Hematopoietic multipotent progenitor cell treated with erythropoietin and hydrocortisone succinate and interleukin-3 and kit ligand, for 8 days (in vitro differentiated cells): ENCODE measurements at regions not wholly inside any gene's neighbourhood (a gene's known extent, or its start where the extent isn't known, plus 50 kb on each side); places are given as distances from the start of the nearest gene placed in this dataset.
"Not testable (repeated sequence)": the region's sequence is repeated elsewhere in the genome, so short reads cannot be mapped to it uniquely, and the experiment has no call there.

ENCODE experiments used
- DNase-seq: peaks from one replicate; pipeline ENCODE4 v3.0.0-alpha.2; 2015

DNA sequence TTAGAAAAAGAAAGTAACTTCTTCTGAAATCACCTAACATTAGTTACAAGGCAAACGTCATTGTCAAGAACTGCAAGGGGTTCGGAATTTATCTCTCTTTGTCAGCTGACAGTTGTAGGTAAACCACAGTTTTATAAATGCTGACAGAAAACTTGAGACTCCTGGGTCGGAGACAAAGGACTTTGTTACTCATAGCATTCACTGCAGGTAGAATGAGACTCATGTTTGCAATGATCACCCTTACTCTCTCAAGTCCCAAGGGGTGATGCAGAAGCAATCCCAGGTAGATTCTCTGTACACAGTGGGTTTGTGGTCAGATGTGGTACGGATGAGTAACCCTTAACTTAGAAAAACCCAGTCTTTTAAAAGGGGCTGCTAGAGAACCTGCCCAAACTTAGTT, 757.8 kb downstream of the TRIB2 start:
- no peak for DNase-seq

- no peak for DNase-seq
Observed at GRCh38 chr2:13480057-13480456, 763.3 kb downstream of the TRIB2 start.

GRCh38 chr2:13481201-13481600, 764.5 kb downstream of the TRIB2 start:
- no peak for DNase-seq

- DNase-seq: no peak
Observed at GRCh38 chr2:13485256-13485655, 768.5 kb downstream of the TRIB2 start.

DNA sequence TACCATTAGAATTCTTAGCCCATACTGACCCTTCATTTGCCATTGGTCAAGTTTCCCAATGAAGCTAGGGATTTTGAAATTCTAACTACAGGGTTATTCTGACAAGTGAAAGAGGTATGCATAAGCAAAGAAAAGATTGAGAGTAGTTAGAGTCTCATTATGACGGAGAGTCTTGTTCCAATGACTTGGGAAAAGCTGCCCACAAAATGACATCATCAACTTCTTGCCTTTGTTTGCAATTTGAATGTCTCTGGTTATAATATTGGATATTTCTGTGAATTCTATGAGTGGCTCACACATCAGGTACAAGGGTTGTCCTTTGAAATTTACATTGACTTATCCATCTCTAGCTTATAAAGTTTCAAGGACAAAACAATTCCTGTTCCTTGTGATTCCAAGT, 772.2 kb downstream of the TRIB2 start:
- DNase-seq: no peak

DNA sequence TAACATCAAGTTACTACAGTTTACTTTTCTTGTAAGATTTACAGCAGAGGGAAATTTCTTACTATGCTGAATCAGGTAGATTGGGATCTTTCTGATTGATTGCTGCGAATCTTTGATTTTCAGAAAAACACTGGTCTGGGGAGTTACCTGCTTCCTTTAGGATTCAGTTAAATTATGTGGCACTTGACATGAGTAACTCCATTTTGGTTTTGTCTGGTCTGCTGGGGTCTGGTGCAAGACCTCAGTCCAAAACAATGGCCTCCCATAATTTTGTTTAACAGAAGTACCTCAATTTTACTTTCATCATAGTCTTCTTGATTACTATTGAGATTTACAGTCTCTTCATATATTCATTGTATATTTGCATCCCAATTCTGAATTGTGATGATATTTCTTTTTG, 775.5 kb downstream of the TRIB2 start:
- DNase-seq: no peak

- DNase-seq: no peak
Observed at GRCh38 chr2:13495051-13495450, 778.3 kb downstream of the TRIB2 start.

GRCh38 chr2:13504808-13505207, 788.1 kb downstream of the TRIB2 start:
- no peak for DNase-seq

DNA sequence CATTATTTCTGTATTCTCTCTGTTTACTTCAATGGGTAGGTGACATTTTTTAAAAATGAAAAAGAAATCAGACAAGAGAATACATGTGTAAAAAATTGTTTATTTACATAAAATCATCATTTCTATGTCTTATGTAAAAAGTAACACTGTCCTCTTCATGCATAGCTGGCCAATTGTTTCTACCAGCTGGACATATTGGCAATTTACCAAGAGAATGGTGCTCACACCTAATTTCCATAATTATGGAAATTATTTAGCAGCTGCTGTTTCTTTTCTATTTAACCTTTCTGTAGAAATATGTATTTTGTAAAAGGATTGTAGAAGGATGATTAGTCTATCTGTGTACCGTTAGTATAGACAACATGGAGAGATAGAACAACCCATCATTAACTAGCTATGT, 791.9 kb downstream of the TRIB2 start:
- DNase-seq: no peak

DNA sequence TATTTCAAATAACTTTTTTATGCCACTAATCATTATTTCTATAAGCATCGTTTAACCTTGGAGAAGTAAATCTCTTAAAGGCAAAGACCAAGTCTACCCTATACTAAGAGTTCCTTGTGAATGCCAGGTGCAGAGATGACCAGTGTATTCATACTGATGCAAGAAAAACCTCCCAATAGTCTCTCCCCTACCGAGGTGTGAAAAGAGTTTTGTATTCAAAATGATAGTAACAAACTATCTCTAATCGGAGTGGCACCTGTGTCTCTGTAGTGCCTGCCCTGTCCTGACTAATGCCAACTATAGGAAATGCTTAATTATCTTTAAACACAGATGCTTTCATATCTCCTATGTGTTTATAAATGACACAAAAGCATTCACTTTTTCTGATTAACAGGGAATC, 798.5 kb downstream of the TRIB2 start:
- DNase-seq: no peak

DNA sequence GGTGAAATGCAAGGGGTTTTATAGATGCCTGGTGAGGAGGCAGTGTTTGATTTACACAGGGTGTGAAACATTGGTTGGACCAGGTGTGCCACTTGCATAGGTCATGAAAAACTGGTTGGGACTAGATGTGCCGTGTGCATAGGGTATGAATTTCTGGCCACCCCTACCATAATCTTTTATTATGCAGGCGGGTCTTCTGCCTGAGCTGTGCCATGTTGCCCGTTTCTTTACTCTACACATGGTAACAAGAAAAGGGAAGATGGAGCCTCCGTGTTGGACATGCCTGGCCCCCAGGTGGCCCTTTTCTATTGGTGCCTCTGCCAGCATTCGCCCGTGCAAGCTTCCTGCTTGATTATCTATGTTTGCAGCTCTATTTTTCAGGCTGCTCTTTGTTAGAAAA, 805.4 kb downstream of the TRIB2 start:
- DNase-seq: no peak

GRCh38 chr2:13522917-13523821, 806.4 kb downstream of the TRIB2 start:
- no peak for DNase-seq

DNA sequence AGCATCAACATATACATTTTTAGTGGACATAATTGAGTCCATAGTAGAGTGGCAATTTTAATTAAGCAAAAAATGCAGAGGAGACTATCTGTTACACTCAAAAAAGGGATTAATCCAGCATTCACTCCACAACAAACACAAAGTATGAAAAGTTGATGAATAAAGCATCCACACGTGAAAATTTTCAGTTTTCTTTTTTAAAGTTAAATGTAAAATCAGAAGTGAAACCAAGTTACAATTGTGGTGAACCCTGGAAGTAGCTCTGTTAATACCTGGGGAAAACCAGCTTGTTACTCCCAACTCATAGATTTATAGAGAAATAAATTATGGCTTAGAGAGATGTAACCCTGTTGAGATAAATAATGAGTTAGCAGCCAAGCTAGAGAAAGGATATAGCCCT, 807.8 kb downstream of the TRIB2 start:
- DNase-seq: no peak

DNA sequence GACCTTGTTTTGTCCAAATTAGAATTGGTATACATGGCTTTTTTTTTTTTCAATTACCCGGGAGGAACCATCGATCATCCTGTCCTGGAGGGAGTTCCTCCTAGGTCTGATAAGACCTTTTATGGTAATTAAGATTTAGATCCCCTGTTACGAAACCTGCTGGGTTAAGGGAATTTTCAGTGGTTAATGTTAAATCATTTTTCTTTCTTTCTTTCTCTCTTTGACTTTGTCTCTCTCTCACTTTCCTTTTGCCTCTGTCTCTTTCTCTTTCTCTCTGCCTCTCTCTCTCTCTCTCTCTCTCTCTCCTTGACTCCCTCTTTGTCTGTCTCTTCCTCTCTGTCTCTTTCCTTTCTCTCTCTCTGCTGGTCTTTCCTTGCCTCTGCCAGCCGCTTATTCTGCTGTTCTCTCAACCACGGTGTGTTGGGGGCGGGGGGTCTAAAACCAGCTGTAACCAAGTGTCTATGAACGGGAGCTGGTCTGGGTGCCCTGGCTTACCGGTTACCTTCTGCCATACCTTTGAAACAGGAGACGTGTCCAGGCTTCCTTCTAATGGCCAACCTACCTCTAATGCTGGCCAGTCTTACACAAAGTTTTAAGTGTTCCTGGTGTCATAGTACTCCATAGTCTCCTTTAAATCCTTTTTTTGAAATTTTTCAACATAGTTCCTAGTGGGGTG, 815.1 kb downstream of the TRIB2 start:
- DNase-seq: not testable (repeated sequence)

DNA sequence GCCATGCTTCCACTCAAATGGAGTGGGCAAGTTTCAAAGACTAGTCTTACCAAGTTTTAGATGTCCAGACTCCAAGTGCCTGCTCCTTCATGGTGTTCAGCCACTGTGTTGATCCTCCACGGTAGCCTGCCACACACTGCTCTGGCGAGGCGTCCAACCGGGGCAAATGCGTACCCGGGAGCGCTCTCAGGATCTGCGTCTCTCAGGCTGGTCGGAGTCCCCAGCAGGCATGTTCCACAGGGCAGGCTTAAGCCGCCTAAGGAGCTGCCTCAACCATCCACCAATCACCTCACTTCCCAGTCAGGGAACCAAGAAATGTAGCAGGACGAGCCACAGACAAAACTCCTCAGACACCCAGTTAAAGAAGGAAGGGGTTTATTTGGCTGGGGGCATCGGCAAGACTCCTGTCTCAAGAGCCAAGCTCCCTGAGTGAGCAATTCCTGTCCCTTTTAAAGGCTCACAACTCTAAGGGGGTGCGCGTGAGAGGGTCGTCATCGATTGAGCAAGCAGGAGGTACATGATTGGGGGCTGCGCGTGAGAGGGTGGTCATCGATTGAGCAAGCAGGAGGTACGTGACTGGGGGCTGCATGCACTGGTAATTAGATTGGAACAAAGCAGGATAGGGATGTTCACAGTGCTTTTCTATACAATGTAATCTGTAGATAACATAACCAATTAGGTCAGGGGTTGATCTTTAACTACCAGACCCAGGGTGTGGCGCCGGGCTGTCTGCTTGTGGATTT, 816.2 kb downstream of the TRIB2 start:
- DNase-seq: not testable (repeated sequence)

DNA sequence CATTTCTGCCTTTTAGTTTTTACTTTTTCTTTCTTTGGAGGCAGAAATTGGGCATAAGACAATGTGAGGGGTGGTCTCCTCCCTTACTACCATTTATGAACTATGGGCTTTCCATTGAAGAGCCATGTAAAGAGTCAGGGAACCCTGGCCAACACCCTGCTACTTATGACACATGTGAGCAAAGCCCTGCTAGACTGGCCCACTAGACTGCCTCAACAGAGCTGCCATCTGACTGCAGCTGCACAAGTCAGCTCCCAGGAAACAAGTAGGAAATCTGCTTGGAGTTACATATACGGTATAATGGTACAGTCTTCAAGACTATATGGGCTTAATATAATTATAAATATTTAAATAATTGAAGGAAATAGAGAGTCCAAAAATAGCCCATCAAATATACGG, 816.8 kb downstream of the TRIB2 start:
- no peak for DNase-seq

DNA sequence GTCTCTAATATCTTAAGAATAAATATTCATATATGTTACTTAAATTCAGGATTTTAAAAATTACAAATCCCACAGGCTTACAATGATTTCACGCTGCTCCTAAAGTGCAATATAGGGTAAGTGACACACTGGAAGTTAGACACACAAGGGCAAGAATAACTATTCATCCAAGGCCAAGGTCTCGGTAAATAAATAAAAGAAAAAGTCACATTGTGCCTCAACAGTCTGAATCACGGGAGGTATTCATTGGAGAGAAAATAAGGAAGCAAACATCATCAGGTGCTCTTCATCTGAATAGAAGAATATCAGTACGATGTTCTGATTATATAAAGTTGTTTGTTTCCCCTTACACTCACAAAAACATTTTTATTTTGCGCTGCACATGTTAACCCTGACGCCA, 820.2 kb downstream of the TRIB2 start:
- no peak for DNase-seq

DNA sequence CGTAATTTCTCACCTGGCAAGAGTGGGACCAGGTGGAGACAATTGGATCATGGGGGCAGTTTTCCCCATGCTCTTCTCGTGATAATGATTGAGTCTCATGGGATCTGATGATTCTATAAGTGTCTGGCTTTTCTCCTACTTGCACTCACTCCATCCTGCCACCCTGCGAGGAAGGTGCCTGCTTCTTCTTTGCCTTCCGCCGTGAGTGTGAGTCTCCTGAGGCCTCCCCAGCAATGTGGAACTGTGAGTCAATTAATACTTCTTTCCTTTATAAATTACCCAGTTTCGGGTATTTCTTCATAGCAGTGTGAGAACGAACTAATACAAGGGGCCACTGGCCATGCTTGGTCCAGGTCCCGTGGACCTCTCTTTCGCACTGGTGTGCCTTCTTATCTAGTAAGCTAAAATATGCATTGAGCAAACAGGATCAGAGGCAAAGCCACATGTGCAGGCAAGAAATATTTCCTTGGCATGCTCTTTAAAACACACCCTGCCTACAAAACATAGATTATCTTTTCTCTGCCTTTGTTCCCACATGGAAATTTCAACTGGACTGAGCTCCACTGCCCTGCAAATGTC, 821.1 kb downstream of the TRIB2 start:
- DNase-seq: no peak

DNA sequence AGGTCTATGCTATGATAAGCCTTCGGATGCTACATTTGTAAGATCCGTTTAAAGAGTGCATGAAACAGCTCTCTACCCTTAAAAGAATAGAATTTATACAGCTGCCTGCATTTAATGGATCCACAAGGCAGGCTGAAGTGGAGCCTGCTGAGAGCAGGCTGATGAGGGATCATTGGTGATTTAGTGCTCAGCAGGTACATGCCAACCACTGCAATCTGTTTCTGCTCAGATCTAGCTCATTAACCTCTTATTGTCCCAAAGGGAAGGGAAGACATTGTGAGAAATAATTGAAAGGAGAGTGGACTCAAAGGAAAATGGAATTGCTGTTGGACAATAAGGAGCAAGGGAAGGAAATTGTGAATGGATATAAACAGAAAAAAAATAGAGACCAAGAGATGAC, 822.6 kb downstream of the TRIB2 start:
- DNase-seq: no peak

DNA sequence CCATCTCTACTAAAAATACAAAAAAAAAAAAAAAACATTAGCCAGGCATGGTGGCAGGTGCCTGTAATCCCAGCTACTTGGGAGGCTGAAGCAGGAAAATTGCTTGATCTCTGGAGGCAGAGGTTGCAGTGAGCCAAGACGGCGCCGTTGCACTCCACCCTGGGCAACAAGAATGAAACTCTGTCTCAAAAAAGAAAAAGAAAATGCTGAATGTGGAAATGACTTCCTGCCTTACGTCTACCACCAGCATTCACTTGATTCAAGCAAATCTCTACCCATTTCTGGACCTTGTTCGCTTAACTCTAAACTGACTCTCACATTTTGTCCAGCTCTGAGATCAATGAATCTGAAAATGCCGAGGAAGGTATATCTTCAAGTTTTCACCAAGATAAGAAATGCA, 825.3 kb downstream of the TRIB2 start:
- no peak for DNase-seq

- DNase-seq: no peak
Observed at GRCh38 chr2:13542642-13543041, 825.9 kb downstream of the TRIB2 start.

GRCh38 chr2:13543550-13543949, 826.8 kb downstream of the TRIB2 start:
- DNase-seq: no peak

GRCh38 chr2:13545320-13545719, 828.6 kb downstream of the TRIB2 start:
- no peak for DNase-seq
